Skin epidermis (tissue), 12 donors: ENCODE measurements at regions not wholly inside any gene's neighbourhood (a gene's known extent, or its start where the extent isn't known, plus 50 kb on each side); places are given as distances from the start of the nearest gene placed in this dataset.

Experiments
- H3K27ac ChIP-seq, 21 experiments: fragments of 200-600 bp; sonication (generic) in 11 of 21; one replicate each; pipeline ENCODE4 v1.5.0; 2020; ENCODE audit warnings: mild to moderate bottlenecking in 3 of 21, inconsistent platforms in 2 of 21, moderate library complexity in 2 of 21
- H3K4me3 ChIP-seq, 7 experiments: fragments of 200-600 bp; sonication (generic) in 2 of 7; one replicate each; pipeline ENCODE4 v1.5.0; 2020; ENCODE audit warnings: inconsistent platforms in 2 of 7, mild to moderate bottlenecking in 2 of 7, moderate library complexity in 1 of 7

DNA sequence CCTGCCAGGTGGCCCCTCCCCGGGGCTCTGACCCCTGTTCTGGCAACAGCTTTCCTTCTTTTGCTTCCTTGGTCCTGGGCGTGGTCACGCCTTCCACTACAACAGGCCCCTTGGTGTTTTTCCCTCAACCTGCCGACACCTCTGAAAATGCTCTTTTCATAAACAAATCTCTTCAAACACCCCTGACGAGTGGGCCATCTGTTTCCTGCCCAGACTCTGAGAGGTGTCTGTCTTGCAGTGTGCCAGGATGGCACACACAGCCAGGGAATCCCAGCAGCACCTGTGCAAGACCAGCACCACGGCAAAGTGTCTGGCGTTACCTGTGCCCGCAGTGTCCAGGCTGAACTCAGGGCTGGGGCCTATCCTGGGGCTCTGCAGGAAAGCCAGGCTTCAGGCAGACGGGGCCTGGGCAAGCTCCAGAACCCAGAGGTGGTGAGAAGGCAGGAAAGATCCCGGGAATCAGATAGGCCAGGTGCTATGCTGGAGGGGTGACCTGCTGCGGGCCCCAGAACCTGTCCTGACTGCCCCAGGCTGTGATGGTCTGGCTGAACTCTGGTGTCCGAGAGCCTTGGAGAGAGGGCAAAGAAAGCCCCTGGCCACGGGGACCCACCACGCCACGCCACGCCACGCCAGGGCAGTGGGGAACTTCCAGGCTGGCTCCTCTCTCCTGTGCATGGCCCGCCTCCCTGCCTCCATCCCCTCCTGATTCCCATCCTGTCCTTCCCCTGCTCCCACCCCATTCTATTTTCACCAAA is 88.9 kb downstream of the SIK1 start:
- peak overlapping the region in 1 of 21 experiments; percentile 35 for H3K27ac ChIP-seq
- no peak overlapping the region for H3K4me3 ChIP-seq

DNA sequence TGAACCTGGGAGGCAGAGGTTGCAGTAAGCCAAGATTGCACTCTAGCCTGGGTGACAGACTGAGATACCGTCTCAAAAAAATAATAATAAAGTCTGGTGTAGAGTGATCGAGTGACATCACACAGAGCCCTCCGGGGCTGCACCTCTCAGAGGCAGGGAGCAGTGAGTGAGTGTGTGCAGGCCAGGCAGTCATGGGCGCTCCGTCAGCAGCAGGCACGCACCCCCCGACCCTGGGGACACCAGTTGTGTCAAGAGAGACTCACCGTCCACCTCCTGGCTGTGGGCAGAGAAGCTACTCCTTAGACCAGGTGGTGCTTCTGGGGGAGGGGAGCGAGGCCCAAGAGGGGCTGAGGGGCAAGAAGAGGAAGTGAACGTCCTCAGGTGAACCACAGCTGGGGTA is 91.8 kb downstream of the SIK1 start:
- H3K4me3 ChIP-seq: no peak overlapping the region
- H3K27ac ChIP-seq: no peak overlapping the region

DNA sequence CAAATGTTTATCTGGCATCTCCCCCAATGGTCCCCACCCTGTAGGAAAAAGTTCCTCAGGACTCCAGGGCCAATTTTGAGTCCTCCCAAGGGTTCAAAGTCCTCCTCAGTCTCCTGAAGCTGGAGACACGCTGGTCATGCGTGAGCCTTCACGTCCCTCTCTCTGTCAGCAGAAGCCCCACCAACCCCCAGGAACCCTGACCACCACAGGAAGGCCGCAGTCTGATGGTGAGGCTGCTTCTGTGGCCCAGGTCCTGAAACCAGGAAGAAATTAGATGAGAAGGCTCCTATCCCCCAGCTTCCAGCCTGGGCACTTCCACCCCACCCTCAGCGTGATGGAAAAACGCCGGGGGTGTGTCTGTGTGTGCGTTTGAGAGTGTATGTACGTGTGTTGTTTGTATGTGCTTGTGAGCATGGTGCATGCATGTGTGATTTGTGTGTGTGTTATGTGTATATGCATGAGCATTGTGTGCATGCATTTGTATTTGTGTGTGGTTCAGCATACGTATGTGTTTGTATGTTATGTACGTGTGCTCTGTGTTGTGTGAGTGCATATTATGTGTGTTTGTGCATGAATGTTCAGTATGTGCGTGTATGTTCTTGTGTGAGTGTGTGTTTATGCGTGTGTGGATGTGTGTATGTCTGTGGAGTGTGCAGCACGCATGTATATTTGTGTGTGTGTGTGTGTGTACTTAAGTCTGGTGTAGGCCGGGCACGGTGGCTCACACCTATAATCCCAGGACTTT is 92.5 kb downstream of the SIK1 start:
- Histone ChIP-seq H3K4me3 (no peak overlapping the region), H3K27ac (peak overlapping the region in 7 of 21 experiments; percentile 42 to 78 (median 68))

DNA sequence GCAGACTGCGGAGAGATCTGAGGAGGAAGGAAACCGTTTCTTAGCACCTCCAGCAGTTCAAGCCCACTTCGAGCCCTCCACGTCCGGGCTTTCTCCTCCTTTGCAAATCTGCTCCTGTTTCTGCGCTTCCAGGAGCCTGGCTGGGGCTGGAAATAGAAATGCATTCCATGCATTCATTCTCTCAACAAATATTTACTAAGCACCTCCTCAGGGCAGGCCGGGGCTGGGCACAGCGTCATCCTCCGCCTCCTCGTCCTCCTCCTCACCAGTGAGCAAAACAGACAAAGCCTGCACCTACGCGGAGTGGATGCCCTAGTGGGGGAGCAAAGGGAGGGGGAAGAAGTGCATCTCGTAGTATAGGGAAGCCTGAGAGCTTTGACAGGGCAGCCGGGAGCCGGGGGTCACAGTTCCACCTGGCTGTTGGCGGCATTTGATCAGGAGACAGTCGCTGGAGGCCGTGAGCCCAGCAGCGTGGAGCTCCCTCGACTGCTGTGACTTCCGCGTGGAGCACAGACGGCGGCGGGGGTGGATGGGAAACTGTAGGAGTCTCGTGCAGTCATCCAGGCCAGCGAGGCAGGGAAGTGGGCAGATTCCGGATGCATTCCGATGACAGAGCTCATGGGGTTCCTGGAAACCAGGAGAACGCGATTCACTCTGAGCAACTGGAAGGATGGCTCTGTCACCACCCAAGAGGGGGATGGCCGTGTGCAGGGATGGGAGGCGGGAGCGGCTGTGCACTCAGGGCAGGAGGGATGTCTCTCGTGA is 93.5 kb downstream of the SIK1 start:
- H3K4me3 ChIP-seq: no peak overlapping the region
- peak overlapping the region in 20 of 21 experiments; percentile 5 to 78 (median 54) for H3K27ac ChIP-seq

DNA sequence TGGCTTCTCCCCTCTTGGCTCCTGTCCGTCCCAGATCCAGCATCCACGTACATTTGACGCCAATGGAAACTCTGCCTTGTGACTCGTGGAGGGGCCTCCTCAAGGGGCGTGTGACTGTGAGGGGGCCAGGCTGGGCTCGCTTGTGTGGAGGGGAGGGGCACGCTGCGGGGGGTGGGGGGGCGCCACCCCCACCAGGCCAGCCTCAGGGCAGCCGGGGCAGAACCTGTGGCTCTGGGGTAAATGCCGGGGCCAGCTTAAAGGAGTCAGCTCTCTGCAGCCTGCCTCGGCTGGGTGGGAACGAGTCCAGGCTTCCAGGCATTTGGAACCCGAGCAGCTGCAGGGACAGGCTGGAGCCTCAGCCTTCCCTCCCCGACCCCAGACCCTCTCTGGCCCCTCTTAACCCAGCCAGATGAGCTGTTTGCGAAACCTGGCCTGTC is 94.1 kb downstream of the SIK1 start:
- Histone ChIP-seq H3K27ac (peak overlapping the region in 19 of 21 experiments; percentile 14 to 78 (median 54)), H3K4me3 (no peak overlapping the region)

DNA sequence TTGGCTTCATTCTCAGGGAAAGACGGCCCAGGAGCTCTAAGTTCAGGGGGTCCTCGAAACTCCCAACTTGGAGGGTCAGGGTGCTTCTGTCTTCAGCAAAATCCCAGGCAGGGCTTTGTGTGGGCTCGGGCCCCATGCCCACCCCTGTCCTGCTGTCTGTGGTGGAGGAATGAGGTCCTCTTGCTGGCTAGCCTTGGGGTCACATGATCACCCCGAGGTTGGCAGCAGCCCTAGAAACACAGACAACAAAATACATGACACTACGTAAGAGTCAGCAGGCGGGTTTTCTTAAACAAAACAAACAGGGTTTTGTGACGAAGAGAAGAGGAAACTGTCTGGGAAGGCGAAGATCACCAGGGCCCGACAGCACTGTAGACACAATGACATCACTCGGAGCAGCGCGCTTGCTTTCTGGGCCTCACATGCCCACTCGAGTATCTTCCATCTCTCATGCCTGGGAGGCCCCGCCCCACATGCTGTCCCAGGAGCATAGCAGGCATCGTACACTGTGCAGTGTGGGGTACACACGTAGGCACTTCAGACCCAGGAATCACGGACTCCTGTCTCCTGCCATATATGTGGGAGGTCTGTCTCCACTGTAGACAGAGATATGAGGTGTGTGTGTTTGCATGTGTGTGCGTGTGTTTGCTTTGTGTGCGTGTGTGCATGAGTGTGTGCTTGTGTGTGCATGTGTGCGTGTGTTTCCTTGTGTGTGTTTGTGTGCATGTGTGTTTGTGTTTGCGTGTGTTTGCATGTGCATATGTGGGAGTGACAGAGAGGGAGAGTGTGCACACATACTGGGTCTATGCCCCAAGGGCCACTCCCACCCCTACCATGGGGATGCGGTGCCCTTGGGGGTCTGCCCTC is 94.7 kb downstream of the SIK1 start:
- H3K4me3 ChIP-seq: no peak overlapping the region
- H3K27ac ChIP-seq: peak overlapping the region in 11 of 21 experiments; percentile 18 to 78 (median 68)

DNA sequence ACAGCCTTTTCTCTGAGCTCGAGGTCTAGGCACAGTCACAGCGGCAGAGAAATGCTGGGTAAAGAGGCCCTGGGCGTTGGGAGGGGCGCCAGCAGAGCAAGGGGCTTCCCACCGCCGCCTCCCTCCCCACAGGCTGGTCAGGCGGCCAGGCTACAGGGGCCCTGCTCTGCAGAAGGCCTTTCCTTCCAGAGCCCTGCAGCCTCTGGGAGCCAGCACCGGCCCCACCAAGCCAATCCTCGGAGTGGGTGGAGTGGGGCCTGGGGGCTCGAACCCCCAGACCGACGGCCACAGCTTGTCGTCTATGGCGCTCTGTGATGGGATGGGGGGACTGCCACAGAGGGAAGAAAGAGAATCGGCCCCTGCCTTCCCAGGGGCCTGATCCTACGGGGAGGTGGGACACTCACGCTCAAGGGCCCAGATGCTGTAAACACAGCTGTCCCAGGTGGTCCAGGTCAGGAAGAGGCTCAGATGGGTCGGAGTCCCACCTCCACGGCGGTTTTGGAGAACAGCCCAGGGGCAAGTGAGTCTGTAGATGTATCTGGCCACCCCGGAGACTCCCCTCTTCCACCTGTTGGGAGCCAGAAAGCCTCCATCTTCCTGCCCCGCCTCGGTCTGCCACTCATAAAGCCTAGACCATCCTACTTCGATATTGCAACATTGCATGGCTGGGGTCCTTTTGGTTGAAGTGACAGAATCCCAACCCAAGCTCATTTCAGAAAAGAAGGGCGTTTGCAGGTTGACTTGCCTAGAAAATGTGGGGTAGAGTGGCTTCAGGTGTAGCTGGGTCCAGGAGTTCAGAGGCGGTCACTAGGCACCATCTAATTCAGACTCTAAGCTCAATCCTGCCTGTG is 95.6 kb downstream of the SIK1 start:
- H3K4me3 ChIP-seq: no peak overlapping the region
- peak overlapping the region in 6 of 21 experiments; percentile 1 to 78 (median 12) for H3K27ac ChIP-seq

DNA sequence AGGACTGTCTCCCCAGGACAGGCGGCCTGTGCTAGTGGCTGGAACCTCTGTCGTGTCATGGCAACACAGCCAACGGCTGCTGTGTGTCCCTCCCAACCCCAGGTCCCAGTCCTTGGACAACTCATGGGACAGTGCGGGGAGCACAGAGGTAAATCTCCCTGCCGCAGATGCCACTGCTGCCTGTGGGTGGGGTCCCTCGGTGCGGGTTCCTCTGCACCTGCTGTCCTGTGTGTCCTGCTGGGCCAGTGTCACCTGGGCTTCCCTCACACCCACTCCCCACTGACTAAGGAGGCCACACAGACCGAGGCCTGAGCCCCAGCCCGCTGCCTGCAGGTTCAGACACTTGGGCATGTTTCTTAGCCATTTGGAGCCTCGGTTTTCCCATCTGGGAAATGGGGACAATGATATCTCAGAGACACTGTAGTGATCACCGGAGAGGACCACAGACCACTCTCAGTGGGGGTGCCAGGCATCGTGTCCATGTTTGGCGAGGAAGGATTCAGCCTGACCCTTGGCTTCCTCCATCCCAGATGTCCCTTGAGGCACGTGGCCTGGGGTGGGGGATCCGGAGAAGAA is 96.5 kb downstream of the SIK1 start:
- Histone ChIP-seq H3K4me3 (no peak overlapping the region), H3K27ac (peak overlapping the region in 1 of 21 experiments; percentile 22)

DNA sequence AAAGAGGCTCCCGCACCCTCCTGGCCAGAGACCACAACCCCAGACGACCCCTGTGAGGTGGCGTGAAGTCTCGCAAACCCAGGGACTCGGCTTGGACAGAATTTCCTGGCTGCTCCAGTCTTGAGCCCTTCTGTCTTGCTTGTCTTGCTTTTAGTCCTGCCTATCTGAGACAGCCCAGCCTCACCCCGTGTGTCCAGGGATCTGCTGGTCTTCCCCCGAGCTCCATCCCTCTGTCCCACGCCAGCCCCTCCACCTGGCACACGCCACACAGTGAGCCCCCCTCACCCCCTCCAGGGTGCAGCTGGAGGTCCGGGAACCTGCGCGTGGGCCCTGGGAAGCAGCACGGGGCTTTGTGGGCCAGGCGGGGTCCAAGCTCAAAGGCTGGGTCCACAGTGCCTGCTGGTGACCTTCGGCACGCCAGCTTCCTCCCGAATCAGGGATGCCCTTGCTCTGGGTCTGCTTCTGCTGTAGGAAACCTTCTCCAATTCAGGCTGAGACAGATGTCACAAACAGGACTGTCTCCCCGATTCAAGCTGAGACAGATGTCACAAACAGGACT is 97.1 kb downstream of the SIK1 start:
- H3K27ac ChIP-seq: no peak overlapping the region
- no peak overlapping the region for H3K4me3 ChIP-seq

DNA sequence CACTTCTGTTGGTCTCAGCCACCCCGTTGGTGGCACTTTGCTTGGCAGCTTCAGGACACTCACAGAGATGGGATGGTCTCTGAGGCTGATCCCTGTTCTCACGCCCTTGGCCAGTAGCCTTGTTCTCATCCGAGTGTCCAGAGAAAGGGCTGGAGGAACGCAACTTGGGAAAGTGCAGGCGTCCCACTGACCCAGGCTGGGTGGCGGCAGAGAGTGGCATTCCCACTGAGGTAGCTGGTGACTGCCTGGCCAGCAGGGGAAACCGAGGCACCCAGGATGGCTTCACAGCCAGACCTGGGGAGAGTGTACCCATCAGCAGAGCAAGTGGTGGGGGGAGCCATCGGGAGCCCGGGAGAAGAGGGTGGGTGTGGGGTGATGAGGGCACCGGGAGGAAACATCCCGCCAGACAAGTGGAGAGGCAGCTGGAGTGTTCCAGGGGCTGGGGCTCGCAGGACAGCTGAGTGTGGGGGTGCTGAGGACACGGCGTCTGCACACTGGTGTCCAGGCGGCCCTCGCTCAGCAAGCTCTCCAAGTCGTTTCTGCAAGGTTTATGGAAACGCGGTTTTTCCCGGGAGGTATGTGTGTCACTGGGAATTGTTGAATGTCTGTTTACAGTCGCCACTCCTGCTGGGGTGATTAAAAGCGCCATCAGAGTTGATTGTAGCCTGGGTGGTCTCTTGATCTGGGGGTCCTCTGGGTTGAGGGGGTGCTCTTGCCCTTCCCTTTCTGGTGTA is 97.8 kb downstream of the SIK1 start:
- H3K27ac ChIP-seq: no peak overlapping the region

DNA sequence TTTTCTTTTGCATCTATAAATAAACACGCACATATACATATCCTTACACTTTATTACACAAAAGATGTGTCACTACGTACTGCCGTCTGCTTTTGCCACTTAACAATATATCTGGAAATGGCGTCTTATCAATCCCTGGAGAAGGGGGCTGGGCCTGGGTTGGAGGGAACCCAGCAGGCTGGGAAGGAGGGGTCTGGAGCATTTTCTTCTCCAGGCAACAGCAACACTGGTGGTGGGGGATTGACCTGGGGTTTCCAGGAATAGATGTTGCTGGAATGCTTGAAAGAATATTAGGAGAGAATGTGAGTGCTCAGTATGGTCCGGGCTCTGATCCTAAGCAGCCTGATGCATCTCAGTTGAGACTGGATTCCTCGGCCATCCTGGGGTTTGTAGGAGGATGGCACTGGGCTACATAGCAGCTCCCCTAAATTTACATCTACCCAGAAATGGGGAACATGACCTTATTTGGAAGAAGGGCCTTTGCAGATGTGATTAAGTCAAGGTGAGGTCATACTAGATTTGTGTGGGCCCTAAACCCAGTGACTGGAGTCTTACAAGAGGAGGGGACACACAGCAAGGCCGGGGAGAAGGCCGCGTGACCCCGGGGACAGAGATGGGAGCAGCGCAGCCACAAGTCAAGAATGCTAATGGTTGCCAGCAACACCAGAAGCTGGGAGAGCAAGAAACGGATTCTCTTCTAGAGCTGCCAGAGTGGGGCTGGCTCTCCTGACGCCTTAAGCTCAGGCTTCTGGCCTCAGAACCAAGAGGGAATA is 98.6 kb downstream of the SIK1 start:
- Histone ChIP-seq H3K4me3 (no peak overlapping the region), H3K27ac (no peak overlapping the region)

More for the DNA sequence above, 97.8 kb downstream of the SIK1 start:
- H3K4me3 ChIP-seq: no peak overlapping the region

DNA sequence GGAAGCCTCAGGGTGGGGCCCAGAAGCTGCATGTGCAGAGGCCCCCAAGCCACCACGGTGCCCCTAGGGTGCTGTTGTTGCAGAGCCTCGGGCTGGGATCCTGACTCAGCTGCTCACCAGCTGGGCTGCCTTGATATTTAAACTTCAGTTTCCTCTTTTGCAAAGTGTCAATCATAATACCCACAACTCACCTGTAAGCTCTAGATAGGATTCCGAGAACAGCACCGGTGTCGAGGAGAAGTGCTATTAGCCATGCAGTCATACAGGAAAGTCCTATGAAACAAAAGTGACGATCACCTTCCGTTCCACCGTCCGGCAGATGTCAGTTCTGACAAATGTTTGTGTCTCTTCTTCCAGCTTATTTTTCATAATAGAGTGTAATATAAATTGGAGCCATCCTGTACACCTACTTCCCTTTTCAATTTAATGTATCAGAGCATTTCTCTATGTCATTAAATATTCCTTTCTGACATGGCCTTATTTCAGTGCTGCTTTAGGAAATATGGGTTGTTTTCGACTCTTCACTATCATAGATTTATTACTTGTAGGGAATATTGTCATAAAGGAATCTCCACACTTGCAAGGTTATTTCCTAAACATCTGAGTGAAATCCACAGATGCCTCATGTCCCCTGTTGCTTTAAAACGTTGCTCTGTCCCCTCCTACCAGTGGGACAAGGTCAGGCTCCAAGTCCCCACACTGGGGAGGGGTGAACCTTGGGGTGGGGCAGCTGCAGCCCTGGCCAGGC is 100.8 kb downstream of the SIK1 start:
- Histone ChIP-seq H3K27ac (peak overlapping the region in 1 of 21 experiments; percentile 26), H3K4me3 (no peak overlapping the region)

DNA sequence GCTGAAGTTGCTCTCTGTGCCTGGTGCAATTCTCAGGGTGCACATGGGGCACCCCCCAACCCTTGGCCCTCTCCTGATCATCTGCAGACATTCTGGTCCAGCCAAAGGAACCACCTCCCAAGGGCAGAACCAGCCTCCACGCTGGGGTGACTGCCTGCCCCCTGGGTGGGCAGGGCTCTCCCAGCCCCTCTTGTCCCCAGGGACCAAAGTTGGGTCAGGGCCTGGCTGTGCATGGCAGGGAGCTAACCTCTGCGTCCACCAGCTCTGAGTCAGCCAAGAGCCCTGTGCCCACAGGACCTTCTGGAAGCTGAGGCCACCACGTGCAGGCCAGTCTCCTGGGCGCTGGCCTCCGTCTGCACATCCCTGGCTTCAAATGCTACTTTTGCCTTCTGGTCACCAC is 101.9 kb downstream of the SIK1 start:
- H3K4me3 ChIP-seq: no peak overlapping the region
- H3K27ac ChIP-seq: no peak overlapping the region

DNA sequence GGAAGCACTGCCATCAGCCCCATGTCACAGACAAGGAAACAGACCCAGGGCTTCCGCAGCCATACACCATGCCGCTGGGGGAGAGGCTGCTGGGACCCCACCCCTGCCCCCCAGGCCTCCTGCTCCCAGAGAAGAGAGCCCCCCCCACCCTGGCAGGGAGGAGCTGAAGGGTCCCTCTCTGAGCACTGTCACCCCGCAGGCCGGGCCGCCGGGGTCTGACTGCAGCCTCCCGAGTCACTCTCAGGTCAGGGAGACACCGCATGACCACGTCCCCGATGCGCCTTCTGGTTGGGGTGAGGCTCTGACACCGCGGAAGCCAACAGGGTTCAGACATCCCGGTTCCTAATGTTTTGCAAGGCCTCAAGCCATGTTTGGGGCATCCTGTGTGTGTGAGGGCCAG is 102.3 kb downstream of the SIK1 start:
- H3K27ac ChIP-seq: no peak overlapping the region
- no peak overlapping the region for H3K4me3 ChIP-seq

DNA sequence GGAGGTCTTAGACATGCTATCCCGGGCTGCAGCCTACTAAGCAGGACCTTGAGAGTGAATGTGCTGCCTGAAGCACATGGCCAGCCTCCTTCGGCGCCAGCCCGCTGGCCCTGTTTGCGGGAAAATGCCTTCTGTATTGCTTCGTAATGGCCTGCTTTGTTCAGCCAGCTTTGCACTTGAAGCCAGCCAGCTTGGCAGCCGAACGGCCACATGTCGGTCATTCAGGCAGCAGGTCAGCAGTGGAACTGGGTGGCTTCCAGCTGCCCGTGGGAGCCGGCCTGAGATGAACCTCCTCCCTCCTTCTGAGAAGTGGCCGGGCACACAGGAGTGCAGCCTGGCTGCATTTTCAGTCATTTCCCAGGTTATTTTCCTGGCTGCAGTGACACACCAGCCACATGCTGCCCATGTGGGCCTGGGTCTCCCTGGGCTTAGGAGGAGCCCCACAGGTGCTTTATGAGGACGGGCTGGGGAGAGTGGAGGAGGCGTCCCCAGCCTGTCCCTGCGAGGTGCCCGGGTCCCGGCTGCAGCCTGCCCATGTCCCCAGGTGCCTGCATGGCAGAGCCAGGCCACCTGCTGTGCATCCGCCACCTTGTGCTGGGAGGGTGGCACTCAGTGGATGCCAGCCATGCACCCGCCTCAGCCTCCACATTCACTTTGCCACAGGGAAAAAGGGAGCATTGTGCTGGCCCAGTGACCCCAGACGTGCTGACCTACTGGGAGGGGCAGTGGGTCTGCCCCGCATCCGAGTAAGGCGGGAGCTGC is 103.5 kb downstream of the SIK1 start:
- Histone ChIP-seq H3K27ac (no peak overlapping the region), H3K4me3 (no peak overlapping the region)
